ENCODE measurements at regions not wholly inside any gene's neighbourhood (a gene's known extent, or its start where the extent isn't known, plus 50 kb on each side); places are given as distances from the start of the nearest gene placed in this dataset.

- no peak for TF ChIP-seq RARB (CRISPR knock-in tag; IDR thresholded peaks at IDR 0.05)
- no peak for ATAC-seq
Observed at GRCh38 chr2:154556607-154557006, 141.9 kb upstream of the KCNJ3 start.

- ATAC-seq, result no peak
- no peak for TF ChIP-seq ZFP30 (CRISPR knock-in tag; IDR thresholded peaks at IDR 0.05)
- TF ChIP-seq ZNF8 (CRISPR knock-in tag; IDR thresholded peaks at IDR 0.05), result no peak
- TF ChIP-seq, protein P1, sequence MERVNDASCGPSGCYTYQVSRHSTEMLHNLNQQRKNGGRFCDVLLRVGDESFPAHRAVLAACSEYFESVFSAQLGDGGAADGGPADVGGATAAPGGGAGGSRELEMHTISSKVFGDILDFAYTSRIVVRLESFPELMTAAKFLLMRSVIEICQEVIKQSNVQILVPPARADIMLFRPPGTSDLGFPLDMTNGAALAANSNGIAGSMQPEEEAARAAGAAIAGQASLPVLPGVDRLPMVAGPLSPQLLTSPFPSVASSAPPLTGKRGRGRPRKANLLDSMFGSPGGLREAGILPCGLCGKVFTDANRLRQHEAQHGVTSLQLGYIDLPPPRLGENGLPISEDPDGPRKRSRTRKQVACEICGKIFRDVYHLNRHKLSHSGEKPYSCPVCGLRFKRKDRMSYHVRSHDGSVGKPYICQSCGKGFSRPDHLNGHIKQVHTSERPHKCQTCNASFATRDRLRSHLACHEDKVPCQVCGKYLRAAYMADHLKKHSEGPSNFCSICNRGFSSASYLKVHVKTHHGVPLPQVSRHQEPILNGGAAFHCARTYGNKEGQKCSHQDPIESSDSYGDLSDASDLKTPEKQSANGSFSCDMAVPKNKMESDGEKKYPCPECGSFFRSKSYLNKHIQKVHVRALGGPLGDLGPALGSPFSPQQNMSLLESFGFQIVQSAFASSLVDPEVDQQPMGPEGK (CRISPR knock-in tag; IDR thresholded peaks at IDR 0.05; ENCODE audit: borderline replicate concordance), result no peak
- TF ChIP-seq BACH2 (CRISPR knock-in tag; IDR thresholded peaks at IDR 0.05; ENCODE audit: borderline replicate concordance), result no peak
- TF ChIP-seq GLIS3 (CRISPR knock-in tag; IDR thresholded peaks at IDR 0.05), result no peak
- no peak for TF ChIP-seq CSRNP3 (CRISPR knock-in tag; IDR thresholded peaks at IDR 0.05)
- TF ChIP-seq OSR1 (CRISPR knock-in tag; IDR thresholded peaks at IDR 0.05), result no peak
- TF ChIP-seq ESRRG (CRISPR knock-in tag; IDR thresholded peaks at IDR 0.05), result no peak
- TF ChIP-seq RARB (CRISPR knock-in tag; IDR thresholded peaks at IDR 0.05), result no peak
- TF ChIP-seq ZNF565 (CRISPR knock-in tag; conservative IDR thresholded peaks at IDR 0.05; ENCODE audit: low read depth), result no peak
- TF ChIP-seq ZFP3 (CRISPR knock-in tag; IDR thresholded peaks at IDR 0.05), result no peak
- TF ChIP-seq PPARA (CRISPR knock-in tag; IDR thresholded peaks at IDR 0.05; ENCODE audit: borderline replicate concordance), result no peak
- no peak for TF ChIP-seq TCF4 (CRISPR knock-in tag; IDR thresholded peaks at IDR 0.05; ENCODE audit: borderline replicate concordance)
- TF ChIP-seq ZC3H10 (CRISPR knock-in tag; IDR thresholded peaks at IDR 0.05), result no peak
Observed at GRCh38 chr2:154557906-154558305, 140.6 kb upstream of the KCNJ3 start.

DNA sequence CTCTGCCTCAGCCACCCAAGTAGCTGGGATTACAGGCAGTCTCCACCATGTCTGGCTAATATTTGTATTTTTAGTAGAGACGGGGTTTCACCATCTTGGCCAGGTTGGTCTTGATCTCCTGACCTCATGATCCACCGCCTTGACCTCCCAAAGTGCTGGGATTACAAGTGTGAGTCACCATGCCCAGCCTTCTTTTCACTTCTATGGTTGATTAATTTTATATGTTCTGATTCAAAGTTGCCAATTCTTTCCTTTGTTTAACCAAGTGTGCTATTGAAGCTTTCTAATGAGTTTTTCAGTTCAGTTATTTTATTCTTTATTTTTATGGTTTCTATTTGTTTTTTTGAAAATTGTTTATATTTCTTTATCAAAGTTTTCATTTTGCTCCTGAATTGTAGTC, 133.1 kb upstream of the KCNJ3 start:
- ATAC-seq, result no peak
- TF ChIP-seq ZC3H10 (CRISPR knock-in tag; IDR thresholded peaks at IDR 0.05) (no peak), CREB5 (CRISPR knock-in tag; IDR thresholded peaks at IDR 0.05; ENCODE audit: low read depth) (no peak), GLIS3 (CRISPR knock-in tag; IDR thresholded peaks at IDR 0.05) (no peak), OSR1 (CRISPR knock-in tag; IDR thresholded peaks at IDR 0.05) (no peak)

- no peak for TF ChIP-seq ISL1 (CRISPR knock-in tag; IDR thresholded peaks at IDR 0.05)
- no peak for TF ChIP-seq TCF4 (CRISPR knock-in tag; IDR thresholded peaks at IDR 0.05; ENCODE audit: borderline replicate concordance)
- TF ChIP-seq RARB (CRISPR knock-in tag; IDR thresholded peaks at IDR 0.05), result no peak
- TF ChIP-seq CSDC2 (CRISPR knock-in tag; IDR thresholded peaks at IDR 0.05), result no peak
- no peak for TF ChIP-seq GLIS3 (CRISPR knock-in tag; IDR thresholded peaks at IDR 0.05)
- TF ChIP-seq, protein P2, sequence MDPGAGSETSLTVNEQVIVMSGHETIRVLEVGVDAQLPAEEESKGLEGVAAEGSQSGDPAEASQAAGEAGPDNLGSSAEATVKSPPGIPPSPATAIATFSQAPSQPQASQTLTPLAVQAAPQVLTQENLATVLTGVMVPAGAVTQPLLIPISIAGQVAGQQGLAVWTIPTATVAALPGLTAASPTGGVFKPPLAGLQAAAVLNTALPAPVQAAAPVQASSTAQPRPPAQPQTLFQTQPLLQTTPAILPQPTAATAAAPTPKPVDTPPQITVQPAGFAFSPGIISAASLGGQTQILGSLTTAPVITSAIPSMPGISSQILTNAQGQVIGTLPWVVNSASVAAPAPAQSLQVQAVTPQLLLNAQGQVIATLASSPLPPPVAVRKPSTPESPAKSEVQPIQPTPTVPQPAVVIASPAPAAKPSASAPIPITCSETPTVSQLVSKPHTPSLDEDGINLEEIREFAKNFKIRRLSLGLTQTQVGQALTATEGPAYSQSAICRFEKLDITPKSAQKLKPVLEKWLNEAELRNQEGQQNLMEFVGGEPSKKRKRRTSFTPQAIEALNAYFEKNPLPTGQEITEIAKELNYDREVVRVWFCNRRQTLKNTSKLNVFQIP (CRISPR knock-in tag; IDR thresholded peaks at IDR 0.05; ENCODE audit: borderline replicate concordance, low read depth), result no peak
- no peak for TF ChIP-seq TOX (CRISPR knock-in tag; IDR thresholded peaks at IDR 0.05; ENCODE audit: borderline replicate concordance)
- no peak for TF ChIP-seq ZC3H10 (CRISPR knock-in tag; IDR thresholded peaks at IDR 0.05)
- TF ChIP-seq ZNF565 (CRISPR knock-in tag; conservative IDR thresholded peaks at IDR 0.05; ENCODE audit: low read depth), result no peak
- TF ChIP-seq BACH2 (CRISPR knock-in tag; IDR thresholded peaks at IDR 0.05; ENCODE audit: borderline replicate concordance), result no peak
- TF ChIP-seq SNAI2 (CRISPR knock-in tag; IDR thresholded peaks at IDR 0.05), result no peak
- TF ChIP-seq PPARA (CRISPR knock-in tag; IDR thresholded peaks at IDR 0.05; ENCODE audit: borderline replicate concordance), result no peak
- TF ChIP-seq ESRRG (CRISPR knock-in tag; IDR thresholded peaks at IDR 0.05), result no peak
- TF ChIP-seq ARNTL (CRISPR knock-in tag; IDR thresholded peaks at IDR 0.05; ENCODE audit: borderline replicate concordance, low read depth), result no peak
- no peak for TF ChIP-seq TSHZ2 (CRISPR knock-in tag; IDR thresholded peaks at IDR 0.05)
- no peak for TF ChIP-seq ZFP3 (CRISPR knock-in tag; IDR thresholded peaks at IDR 0.05)
- TF ChIP-seq OSR1 (CRISPR knock-in tag; IDR thresholded peaks at IDR 0.05), result no peak
- TF ChIP-seq ZNF8 (CRISPR knock-in tag; IDR thresholded peaks at IDR 0.05), result no peak
- no peak for TF ChIP-seq ZFP30 (CRISPR knock-in tag; IDR thresholded peaks at IDR 0.05)
- no peak for ATAC-seq
Observed at GRCh38 chr2:154568413-154568812, 130.1 kb upstream of the KCNJ3 start.

All from SK-N-SH treated with all-trans-retinoic acid at 6 μM for 48 hours (cell line).